Right hindlimb (tissue), 1 donor: ENCODE measurements at regions not wholly inside any gene's neighbourhood (a gene's known extent, or its start where the extent isn't known, plus 50 kb on each side); places are given as distances from the start of the nearest gene placed in this dataset.
A peak's percentile ranks its signal among the peaks of the same experiment; 100 is the strongest.
"Not testable (repeated sequence)": the region's sequence is repeated elsewhere in the genome, so short reads cannot be mapped to it uniquely, and the experiment has no call there.

Source experiments
- DNase-seq: peaks from one replicate; pipeline ENCODE4 v3.0.0-alpha.2; 2018

GRCh38 chr20:28562510-28562898, 2695.0 kb upstream of the DEFB115 start:
- no peak for DNase-seq

- DNase-seq, result not testable (repeated sequence)
These were observed 2694.5 kb upstream of the DEFB115 start for GRCh38 chr20:28562899-28563521.

- not testable (repeated sequence) for DNase-seq
These were observed 2693.4 kb upstream of the DEFB115 start for GRCh38 chr20:28564024-28564423.

- not testable (repeated sequence) for DNase-seq
These were observed 2692.6 kb upstream of the DEFB115 start for GRCh38 chr20:28564688-28565463.

DNA sequence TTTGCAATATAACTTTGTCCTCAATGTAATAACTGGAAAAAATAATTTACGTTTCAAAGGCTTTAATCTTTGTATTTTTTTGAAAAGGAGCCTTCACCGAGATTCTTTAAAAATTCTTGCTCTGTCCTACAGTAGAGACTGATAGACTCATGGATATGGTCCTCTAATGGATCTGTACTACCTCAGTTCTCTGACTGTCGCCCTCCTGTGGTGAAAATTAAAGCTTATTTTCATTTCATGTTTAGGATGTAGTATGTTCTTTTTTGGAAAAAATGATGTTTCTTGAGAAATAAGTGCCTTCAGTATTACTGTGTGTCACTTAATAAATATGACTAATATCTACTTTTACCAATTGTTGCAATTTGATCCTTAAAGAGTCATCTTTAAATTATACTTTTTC, 2681.5 kb upstream of the DEFB115 start:
- not testable (repeated sequence) for DNase-seq

DNA sequence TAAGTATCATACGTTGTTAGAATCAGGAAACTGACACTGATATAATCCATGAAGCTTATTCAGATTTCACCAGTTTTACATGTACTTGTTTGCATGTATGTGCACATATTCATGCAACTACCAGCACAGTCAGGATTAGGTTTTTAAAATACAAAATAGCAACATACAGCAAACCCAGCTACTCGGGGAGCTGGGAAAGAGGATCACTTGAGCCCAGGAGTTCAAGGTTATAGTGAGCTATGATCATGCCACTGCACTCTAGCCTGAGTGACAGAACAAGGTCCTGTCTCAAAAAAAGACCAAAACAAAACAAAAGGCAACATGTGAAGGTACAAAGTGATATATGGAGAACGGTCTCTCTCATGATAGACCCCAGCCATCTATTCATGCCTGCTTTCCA, 2665.8 kb upstream of the DEFB115 start:
- DNase-seq, result not testable (repeated sequence)

GRCh38 chr20:28593383-28593782, 2664.1 kb upstream of the DEFB115 start:
- not testable (repeated sequence) for DNase-seq

DNA sequence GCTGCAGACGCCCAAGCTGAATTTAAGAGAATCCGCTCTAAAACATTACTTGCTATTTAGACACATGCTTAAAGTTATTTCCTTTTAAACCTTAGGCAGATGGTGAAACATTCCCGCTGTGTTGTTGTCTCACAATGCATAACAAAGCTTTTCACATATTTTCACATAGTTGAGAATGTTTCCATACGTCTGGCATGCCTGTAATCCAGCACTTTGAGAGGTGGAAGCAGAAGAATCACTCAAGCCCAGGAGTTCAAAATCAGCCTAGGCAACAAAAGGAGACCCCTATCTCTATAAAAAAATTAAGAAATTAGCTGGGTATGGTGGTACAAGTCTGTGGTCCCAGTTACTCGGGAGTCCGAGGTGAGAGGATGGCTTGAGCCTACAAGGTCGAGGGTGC, 2663.0 kb upstream of the DEFB115 start:
- DNase-seq, result not testable (repeated sequence)

DNA sequence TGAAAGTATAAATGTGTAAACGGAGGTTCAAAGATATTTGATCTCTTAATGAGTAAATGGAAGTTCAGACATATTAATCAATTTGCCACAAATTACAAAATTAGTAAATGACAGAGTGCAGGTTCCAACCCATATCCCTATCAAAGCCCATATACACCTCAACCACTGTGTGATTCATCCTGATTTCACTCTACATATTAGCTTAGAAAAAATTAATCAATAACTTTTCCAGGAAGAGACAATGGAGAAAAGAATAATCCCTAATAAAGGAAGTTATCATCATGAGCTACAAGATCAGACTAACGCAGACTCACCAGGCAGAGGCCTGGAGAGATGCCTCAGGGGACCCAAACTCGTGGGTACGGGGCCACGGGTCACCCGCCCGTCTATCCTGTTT, 2655.5 kb upstream of the DEFB115 start:
- not testable (repeated sequence) for DNase-seq

- peak; percentile 92 for DNase-seq
These were observed 2654.9 kb upstream of the DEFB115 start for GRCh38 chr20:28602403-28603217.

DNA sequence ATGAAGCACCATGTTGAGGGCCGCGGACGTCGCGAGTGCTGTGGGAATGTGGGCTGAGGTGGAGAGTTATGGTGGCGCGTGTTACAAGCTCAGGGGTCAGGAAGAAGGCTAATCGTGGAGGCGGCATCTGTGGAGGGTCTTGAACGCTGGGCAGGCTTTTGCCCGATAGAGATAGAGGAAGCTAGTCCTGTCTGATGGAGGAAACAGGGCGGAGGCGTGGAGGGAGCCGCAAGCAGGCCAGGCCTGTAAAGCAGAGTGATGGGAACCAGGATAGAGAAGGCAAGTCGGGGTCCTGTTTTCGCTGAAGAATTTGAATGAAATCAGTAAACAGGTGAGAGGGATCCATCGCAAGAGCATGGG, 2654.3 kb upstream of the DEFB115 start:
- not testable (repeated sequence) for DNase-seq

- no peak for DNase-seq
These were observed 2641.1 kb upstream of the DEFB115 start for GRCh38 chr20:28616354-28616753.

- DNase-seq, result peak; percentile 16
These were observed 2637.4 kb upstream of the DEFB115 start for GRCh38 chr20:28619956-28620651.

DNA sequence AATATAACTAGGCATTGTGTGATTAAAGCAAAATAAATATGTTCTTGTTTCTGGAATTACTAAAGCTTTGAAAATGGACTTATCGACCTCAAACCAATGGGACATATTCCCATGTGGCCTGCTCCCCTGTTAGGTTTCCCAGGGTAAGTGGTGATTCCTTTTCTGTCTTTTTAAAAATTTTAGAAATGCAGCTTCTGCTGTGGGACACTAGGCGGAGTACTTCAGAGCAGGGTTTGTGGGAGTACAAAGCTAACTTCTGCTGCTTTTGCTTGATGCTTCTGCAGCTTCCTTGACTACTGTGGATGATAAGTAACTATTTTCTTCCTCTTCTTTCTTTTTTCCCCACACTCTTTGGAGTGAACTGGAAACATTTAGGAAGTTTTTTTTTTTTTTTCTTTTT, 2632.4 kb upstream of the DEFB115 start:
- DNase-seq, result not testable (repeated sequence)

DNA sequence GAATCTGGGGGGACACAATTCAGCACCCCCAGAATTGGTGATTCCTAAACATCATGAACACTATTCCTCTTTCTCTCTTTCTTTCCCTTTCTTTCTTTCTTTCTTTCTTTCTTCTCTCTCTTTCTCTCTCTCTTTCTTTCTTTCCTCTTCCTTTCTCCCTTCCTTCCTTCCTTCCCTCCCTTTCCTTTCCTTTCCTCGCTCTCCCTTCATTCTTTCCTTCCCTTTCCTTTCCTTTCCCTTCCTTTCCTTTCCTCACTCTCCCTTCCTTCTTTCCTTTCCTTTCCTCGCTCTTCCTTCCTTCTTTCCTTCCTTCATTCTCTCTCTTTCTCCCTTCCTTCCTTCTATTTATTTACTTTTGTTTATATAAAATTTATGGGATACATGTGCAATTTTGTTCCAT, 2616.6 kb upstream of the DEFB115 start:
- not testable (repeated sequence) for DNase-seq
